Keratinocyte (primary cell): ENCODE measurements at regions not wholly inside any gene's neighbourhood (a gene's known extent, or its start where the extent isn't known, plus 50 kb on each side); places are given as distances from the start of the nearest gene placed in this dataset.

Source experiments
- DNase-seq: peaks from one replicate; pipeline ENCODE4 v3.0.0-alpha.2; 2011; ENCODE audit warnings: low read depth, missing footprints, low spot score
- FAIRE-seq: peaks from 2 replicates; lab custom pipeline; 2011; peaks lifted over from hg19 to GRCh38; lab: Jason Lieb, UNC
- H2AFZ ChIP-seq: 2 replicates; pipeline ENCODE4 v1.6.0; 2012; ENCODE audit warnings: low read length, control low read depth, inconsistent platforms; ENCODE audit not compliant: control insufficient read depth
- H3K27ac ChIP-seq: 2 replicates; pipeline ENCODE4 v1.5.1; 2011; ENCODE audit warnings: low read length; ENCODE audit not compliant: control insufficient read depth, insufficient read depth
- H3K27me3 ChIP-seq: 3 replicates; pipeline ENCODE4 v1.6.0; 2011; ENCODE audit warnings: low read length; ENCODE audit not compliant: control insufficient read depth, insufficient read depth; ENCODE audit errors: extremely low read depth
- H3K36me3 ChIP-seq, 2 experiments: 2 replicates in 1 of 2; 3 replicates in 1 of 2; pipeline ENCODE4 v1.5.1; 2011; ENCODE audit warnings: low read length in 2 of 2, mild to moderate bottlenecking in 1 of 2; ENCODE audit not compliant: control insufficient read depth in 2 of 2, insufficient read depth in 2 of 2; ENCODE audit errors: extremely low read depth in 1 of 2
- H3K4me1 ChIP-seq: 3 replicates; pipeline ENCODE4 v1.5.1; 2011; ENCODE audit warnings: low read length; ENCODE audit not compliant: control insufficient read depth, insufficient read depth; ENCODE audit errors: extremely low read depth
- H3K4me2 ChIP-seq: 3 replicates; pipeline ENCODE4 v1.6.0; 2011; ENCODE audit warnings: low read depth, low read length; ENCODE audit not compliant: control insufficient read depth, insufficient read depth; ENCODE audit errors: extremely low read depth
- H3K4me3 ChIP-seq, 3 experiments: fragments of 200-600 bp in 1 of 3; sonication (generic) in 1 of 3; 2 replicates in 2 of 3; 3 replicates in 1 of 3; pipeline ENCODE4 v1.5.1; 2011 to 2016; ENCODE audit warnings: low read length in 3 of 3, mild to moderate bottlenecking in 3 of 3, control low read depth in 2 of 3, inconsistent platforms in 1 of 3, low read depth in 1 of 3, mixed read lengths in 1 of 3, mixed run types in 1 of 3, moderate library complexity in 1 of 3; ENCODE audit not compliant: control insufficient read depth in 2 of 3, insufficient read depth in 2 of 3; ENCODE audit errors: extremely low read depth in 1 of 3
- H3K79me2 ChIP-seq: 2 replicates; pipeline ENCODE4 v1.6.0; 2012; ENCODE audit warnings: low read length; ENCODE audit not compliant: control insufficient read depth, insufficient read depth
- H3K9ac ChIP-seq: 3 replicates; pipeline ENCODE4 v1.6.0; 2011; ENCODE audit warnings: low read length; ENCODE audit not compliant: control insufficient read depth, insufficient read depth; ENCODE audit errors: extremely low read depth
- H3K9me1 ChIP-seq: 3 replicates; pipeline ENCODE4 v1.6.0; 2011; ENCODE audit warnings: low read length; ENCODE audit not compliant: control insufficient read depth, insufficient read depth; ENCODE audit errors: extremely low read depth
- H3K9me3 ChIP-seq: 2 replicates; pipeline ENCODE4 v1.5.1; 2012; ENCODE audit warnings: low read depth, low read length; ENCODE audit not compliant: control insufficient read depth
- H4K20me1 ChIP-seq: 3 replicates; pipeline ENCODE4 v1.6.0; 2011; ENCODE audit warnings: low read length; ENCODE audit not compliant: control insufficient read depth, insufficient read depth; ENCODE audit errors: extremely low read depth
- CTCF ChIP-seq, 3 experiments: IDR thresholded peaks in 1 of 3; conservative IDR thresholded peaks in 1 of 3; optimal IDR thresholded peaks in 1 of 3; 2 replicates in 2 of 3; 3 replicates in 1 of 3; pipeline versions ENCODE3 to v1.5.1; 2011; ENCODE audit warnings: low read length in 3 of 3, mild to moderate bottlenecking in 3 of 3, moderate library complexity in 2 of 3, control low read depth in 1 of 3, inconsistent platforms in 1 of 3; ENCODE audit not compliant: insufficient read depth in 2 of 3; ENCODE audit errors: extremely low read depth in 1 of 3
- EZH2 ChIP-seq: IDR thresholded peaks from one replicate; pipeline ENCODE4 v1.6.1; 2012; ENCODE audit warnings: inconsistent platforms, mild to moderate bottlenecking, low read length, moderate library complexity
- dilution Hi-C: fragments of 300-500 bp; cut with MboI; formaldehyde crosslinking; loops from one replicate; pipeline ENCODE4 v1.7.0; 2020; ENCODE audit warnings: low sequenced_read_pairs; ENCODE audit not compliant: extremely low pct_ligation_motif_present

- dilution Hi-C loops: no loop called here
- H3K27me3 ChIP-seq: peaks cover 20% of the 10 kb centered on the region
These were observed 298.0 kb upstream of the TNRC6C start for GRCh38 chr17:77660524-77660923.

GRCh38 chr17:77662833-77663232, 295.7 kb upstream of the TNRC6C start:
- H3K9me1 ChIP-seq: no peaks in the 10 kb centered on the region
- H3K4me2 ChIP-seq: no peak overlapping the region
- dilution Hi-C loops: no loop called here
- H3K4me3 ChIP-seq: no peak overlapping the region
- H3K79me2 ChIP-seq: no peaks in the 10 kb centered on the region
- no peak for DNase-seq
- TF ChIP-seq CTCF (optimal IDR thresholded peaks at IDR 0.05 in 1 of 3, IDR thresholded peaks at IDR 0.05 in 1 of 3, conservative IDR thresholded peaks at IDR 0.05 in 1 of 3; ENCODE audit: extremely low read depth in 1 of 3, insufficient read depth in 2 of 3, low read length in 3 of 3) (no peak), EZH2 (no peak)
- H3K36me3 ChIP-seq: no peaks in the 10 kb centered on the region
- peaks cover under 1% of the 10 kb centered on the region for H3K27me3 ChIP-seq
- FAIRE-seq: no peak
- H4K20me1 ChIP-seq: no peaks in the 10 kb centered on the region
- no peak overlapping the region for H3K9ac ChIP-seq
- H3K4me1 ChIP-seq: no peaks in the 10 kb centered on the region
- no peak overlapping the region for H3K27ac ChIP-seq
- no peaks in the 10 kb centered on the region for H3K9me3 ChIP-seq
- no peak overlapping the region for H2AFZ ChIP-seq

More at GRCh38 chr17:77660524-77660923, 298.0 kb upstream of the TNRC6C start:
- FAIRE-seq (no peak), DNase-seq (no peak)
- no peak overlapping the region for H3K27ac ChIP-seq
- no peaks in the 10 kb centered on the region for H3K4me1 ChIP-seq
- no peak overlapping the region for H3K4me2 ChIP-seq
- H3K79me2 ChIP-seq: no peaks in the 10 kb centered on the region
- H3K9me1 ChIP-seq: no peaks in the 10 kb centered on the region
- no peaks in the 10 kb centered on the region for H3K9me3 ChIP-seq
- no peaks in the 10 kb centered on the region for H4K20me1 ChIP-seq
- no peak overlapping the region for H2AFZ ChIP-seq
- H3K4me3 ChIP-seq: no peak overlapping the region
- TF ChIP-seq EZH2: no peak
- TF ChIP-seq CTCF (optimal IDR thresholded peaks at IDR 0.05 in 1 of 3, IDR thresholded peaks at IDR 0.05 in 1 of 3, conservative IDR thresholded peaks at IDR 0.05 in 1 of 3; ENCODE audit: extremely low read depth in 1 of 3, insufficient read depth in 2 of 3, low read length in 3 of 3): no peak
- no peak overlapping the region for H3K9ac ChIP-seq
- no peaks in the 10 kb centered on the region for H3K36me3 ChIP-seq
